H1 (cell line): ENCODE measurements at regions not wholly inside any gene's neighbourhood (a gene's known extent, or its start where the extent isn't known, plus 50 kb on each side); places are given as distances from the start of the nearest gene placed in this dataset.

Experiments used
- CBX5 ChIP-seq: fragments of 300-800, 300-1000 bp; sonication (generic); IDR thresholded peaks from 2 replicates; pipeline ENCODE4 v1.7.1; 2016; ENCODE audit warnings: antibody characterized with exemption, low read length, low read depth
- CEBPB ChIP-seq: IDR thresholded peaks from 2 replicates; pipeline ENCODE4 v1.6.1; 2012; ENCODE audit warnings: low read depth, low read length
- EP300 ChIP-seq, 2 experiments: IDR thresholded peaks; 1 replicate in 1 of 2; 2 replicates in 1 of 2; pipeline ENCODE4 v1.6.1; 2011 to 2012; ENCODE audit warnings: low read depth in 2 of 2, low read length in 2 of 2, mild to moderate bottlenecking in 2 of 2, borderline replicate concordance in 1 of 2, inconsistent platforms in 1 of 2, moderate library complexity in 1 of 2
- EZH2 ChIP-seq: fragments of 200-600 bp; sonication (generic); IDR thresholded peaks from 2 replicates; pipeline ENCODE4 v1.7.1; 2012; ENCODE audit warnings: low read depth, mild to moderate bottlenecking, moderate library complexity, low read length, inconsistent platforms; ENCODE audit not compliant: severe bottlenecking
- POLR2A ChIP-seq, 2 experiments: IDR thresholded peaks; 1 replicate in 1 of 2; 2 replicates in 1 of 2; pipeline ENCODE4 v1.6.1; 2011; ENCODE audit warnings: low read depth in 2 of 2, low read length in 2 of 2, mild to moderate bottlenecking in 2 of 2; ENCODE audit errors: control extremely low read depth in 1 of 2
- POLR2AphosphoS5 ChIP-seq: IDR thresholded peaks from 2 replicates; pipeline ENCODE4 v1.6.1; 2011; ENCODE audit warnings: low read depth, low read length
- SP2 ChIP-seq: IDR thresholded peaks from 2 replicates; pipeline ENCODE4 v1.6.1; 2012; ENCODE audit warnings: mild to moderate bottlenecking, low read length, inconsistent platforms
- TF ChIP-seq, protein P1 (sequence below), 3 experiments: IDR thresholded peaks; 1 replicate in 2 of 3; 2 replicates in 1 of 3; pipeline versions ENCODE4 v1.5.1 to v1.6.1; 2011; ENCODE audit warnings: low read length in 3 of 3, mild to moderate bottlenecking in 3 of 3, inconsistent platforms in 2 of 3, low read depth in 1 of 3, moderate library complexity in 1 of 3; ENCODE audit not compliant: insufficient read depth in 1 of 3; ENCODE audit errors: control extremely low read depth in 1 of 3
- TF ChIP-seq, protein P2 (sequence below): IDR thresholded peaks from 2 replicates; pipeline ENCODE4 v1.6.1; 2011; ENCODE audit warnings: low read depth, mild to moderate bottlenecking, low read length; ENCODE audit not compliant: insufficient read depth

GRCh38 chr16:35745821-35746248 is 2286.4 kb downstream of the TP53TG3F start:
- TF ChIP-seq CBX5 (no peak), SP2 (no peak), POLR2AphosphoS5 (no peak), POLR2A (IDR thresholded peaks at IDR 0.05; ENCODE audit: control extremely low read depth in 1 of 2, low read depth in 2 of 2, low read length in 2 of 2) (no peak), EZH2 (no peak), CEBPB (no peak), EP300 (IDR thresholded peaks at IDR 0.05; ENCODE audit: borderline replicate concordance in 1 of 2, low read depth in 2 of 2, low read length in 2 of 2) (no peak)
- TF ChIP-seq, protein P1, sequence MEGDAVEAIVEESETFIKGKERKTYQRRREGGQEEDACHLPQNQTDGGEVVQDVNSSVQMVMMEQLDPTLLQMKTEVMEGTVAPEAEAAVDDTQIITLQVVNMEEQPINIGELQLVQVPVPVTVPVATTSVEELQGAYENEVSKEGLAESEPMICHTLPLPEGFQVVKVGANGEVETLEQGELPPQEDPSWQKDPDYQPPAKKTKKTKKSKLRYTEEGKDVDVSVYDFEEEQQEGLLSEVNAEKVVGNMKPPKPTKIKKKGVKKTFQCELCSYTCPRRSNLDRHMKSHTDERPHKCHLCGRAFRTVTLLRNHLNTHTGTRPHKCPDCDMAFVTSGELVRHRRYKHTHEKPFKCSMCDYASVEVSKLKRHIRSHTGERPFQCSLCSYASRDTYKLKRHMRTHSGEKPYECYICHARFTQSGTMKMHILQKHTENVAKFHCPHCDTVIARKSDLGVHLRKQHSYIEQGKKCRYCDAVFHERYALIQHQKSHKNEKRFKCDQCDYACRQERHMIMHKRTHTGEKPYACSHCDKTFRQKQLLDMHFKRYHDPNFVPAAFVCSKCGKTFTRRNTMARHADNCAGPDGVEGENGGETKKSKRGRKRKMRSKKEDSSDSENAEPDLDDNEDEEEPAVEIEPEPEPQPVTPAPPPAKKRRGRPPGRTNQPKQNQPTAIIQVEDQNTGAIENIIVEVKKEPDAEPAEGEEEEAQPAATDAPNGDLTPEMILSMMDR (IDR thresholded peaks at IDR 0.05; ENCODE audit: control extremely low read depth in 1 of 3, insufficient read depth in 1 of 3, low read depth in 1 of 3, low read length in 3 of 3), result no peak
- TF ChIP-seq, protein P2, sequence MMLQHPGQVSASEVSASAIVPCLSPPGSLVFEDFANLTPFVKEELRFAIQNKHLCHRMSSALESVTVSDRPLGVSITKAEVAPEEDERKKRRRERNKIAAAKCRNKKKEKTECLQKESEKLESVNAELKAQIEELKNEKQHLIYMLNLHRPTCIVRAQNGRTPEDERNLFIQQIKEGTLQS, result no peak
